ENCODE measurements at regions not wholly inside any gene's neighbourhood (a gene's known extent, or its start where the extent isn't known, plus 50 kb on each side); places are given as distances from the start of the nearest gene placed in this dataset.
"Not testable (repeated sequence)": the region's sequence is repeated elsewhere in the genome, so short reads cannot be mapped to it uniquely, and the experiment has no call there.

GRCh38 chr16:29320274-29320999 lies 86.1 kb downstream of the NPIPB11 start:
- TF ChIP-seq, protein P1, sequence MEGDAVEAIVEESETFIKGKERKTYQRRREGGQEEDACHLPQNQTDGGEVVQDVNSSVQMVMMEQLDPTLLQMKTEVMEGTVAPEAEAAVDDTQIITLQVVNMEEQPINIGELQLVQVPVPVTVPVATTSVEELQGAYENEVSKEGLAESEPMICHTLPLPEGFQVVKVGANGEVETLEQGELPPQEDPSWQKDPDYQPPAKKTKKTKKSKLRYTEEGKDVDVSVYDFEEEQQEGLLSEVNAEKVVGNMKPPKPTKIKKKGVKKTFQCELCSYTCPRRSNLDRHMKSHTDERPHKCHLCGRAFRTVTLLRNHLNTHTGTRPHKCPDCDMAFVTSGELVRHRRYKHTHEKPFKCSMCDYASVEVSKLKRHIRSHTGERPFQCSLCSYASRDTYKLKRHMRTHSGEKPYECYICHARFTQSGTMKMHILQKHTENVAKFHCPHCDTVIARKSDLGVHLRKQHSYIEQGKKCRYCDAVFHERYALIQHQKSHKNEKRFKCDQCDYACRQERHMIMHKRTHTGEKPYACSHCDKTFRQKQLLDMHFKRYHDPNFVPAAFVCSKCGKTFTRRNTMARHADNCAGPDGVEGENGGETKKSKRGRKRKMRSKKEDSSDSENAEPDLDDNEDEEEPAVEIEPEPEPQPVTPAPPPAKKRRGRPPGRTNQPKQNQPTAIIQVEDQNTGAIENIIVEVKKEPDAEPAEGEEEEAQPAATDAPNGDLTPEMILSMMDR (IDR thresholded peaks at IDR 0.05; ENCODE audit: low read depth, low read length) = no peak
- TF ChIP-seq POLR2A (IDR thresholded peaks at IDR 0.05; ENCODE audit: extremely low read depth, insufficient read length) (no peak), MAX (IDR thresholded peaks at IDR 0.05; ENCODE audit: low read depth, low read length) (no peak), MYC (IDR thresholded peaks at IDR 0.05; ENCODE audit: low read depth, low read length) (no peak)
- H3K4me3 ChIP-seq (ENCODE audit: low read depth, low read length) = no peak overlapping the region
- no peak for DNase-seq (ENCODE audit: low read depth)

- DNase-seq (ENCODE audit: low read depth) = no peak
- TF ChIP-seq, protein P1 (IDR thresholded peaks at IDR 0.05; ENCODE audit: low read depth, low read length) = no peak
- TF ChIP-seq MAX (IDR thresholded peaks at IDR 0.05; ENCODE audit: low read depth, low read length) = no peak
- no peak for TF ChIP-seq POLR2A (IDR thresholded peaks at IDR 0.05; ENCODE audit: extremely low read depth, insufficient read length)
- no peak for TF ChIP-seq MYC (IDR thresholded peaks at IDR 0.05; ENCODE audit: low read depth, low read length)
- no peak overlapping the region for H3K4me3 ChIP-seq (ENCODE audit: low read depth, low read length)
Observed at GRCh38 chr16:29319726-29320125, 86.8 kb downstream of the NPIPB11 start.

GRCh38 chr16:29318561-29318968 lies 87.9 kb downstream of the NPIPB11 start:
- peak; percentile 90 for DNase-seq (ENCODE audit: low read depth)

GRCh38 chr16:29318037-29318436 lies 88.5 kb downstream of the NPIPB11 start:
- peak; percentile 38 for DNase-seq (ENCODE audit: low read depth)
- no peak overlapping the region for H3K4me3 ChIP-seq (ENCODE audit: low read depth, low read length)
- TF ChIP-seq, protein P1 (IDR thresholded peaks at IDR 0.05; ENCODE audit: low read depth, low read length) = peak; percentile 40
- TF ChIP-seq POLR2A (IDR thresholded peaks at IDR 0.05; ENCODE audit: extremely low read depth, insufficient read length) = no peak

More at GRCh38 chr16:29318561-29318968, 87.9 kb downstream of the NPIPB11 start:
- H3K4me3 ChIP-seq (ENCODE audit: low read depth, low read length) = not testable (repeated sequence)

DNA sequence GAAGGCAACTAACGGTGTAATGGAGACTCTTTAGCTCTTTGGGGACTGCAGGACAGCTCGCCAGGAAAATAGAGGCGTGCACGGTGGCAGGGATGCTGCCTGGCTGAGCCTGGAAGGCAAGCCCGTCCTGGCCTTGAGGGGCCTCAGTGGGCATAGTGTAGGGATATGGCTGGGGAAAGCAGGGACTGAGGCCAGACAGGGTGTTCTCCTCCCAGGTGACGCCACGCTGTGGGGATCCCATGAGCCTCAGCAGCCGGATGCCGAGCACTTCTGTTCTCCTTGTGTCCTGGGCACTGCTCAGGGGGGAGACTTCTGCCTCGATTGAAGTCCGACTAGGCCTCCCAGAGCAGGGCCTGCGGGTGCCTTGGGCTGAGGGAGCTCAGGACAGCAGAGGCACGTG lies 89.2 kb downstream of the NPIPB11 start:
- DNase-seq (ENCODE audit: low read depth) = no peak
- H3K4me3 ChIP-seq (ENCODE audit: low read depth, low read length) = no peak overlapping the region
- TF ChIP-seq POLR2A (IDR thresholded peaks at IDR 0.05; ENCODE audit: extremely low read depth, insufficient read length) (no peak), MAX (IDR thresholded peaks at IDR 0.05; ENCODE audit: low read depth, low read length) (no peak), MYC (IDR thresholded peaks at IDR 0.05; ENCODE audit: low read depth, low read length) (no peak)
- TF ChIP-seq, protein P1 (IDR thresholded peaks at IDR 0.05; ENCODE audit: low read depth, low read length) = no peak

- no peak for DNase-seq (ENCODE audit: low read depth)
- H3K4me3 ChIP-seq (ENCODE audit: low read depth, low read length) = no peak overlapping the region
- TF ChIP-seq MAX (IDR thresholded peaks at IDR 0.05; ENCODE audit: low read depth, low read length) (no peak), POLR2A (IDR thresholded peaks at IDR 0.05; ENCODE audit: extremely low read depth, insufficient read length) (no peak), MYC (IDR thresholded peaks at IDR 0.05; ENCODE audit: low read depth, low read length) (no peak)
- TF ChIP-seq, protein P1 (IDR thresholded peaks at IDR 0.05; ENCODE audit: low read depth, low read length) = no peak
Observed at GRCh38 chr16:29316761-29317183, 89.7 kb downstream of the NPIPB11 start.
